Cardiac fibroblast (primary cell): ENCODE measurements at regions not wholly inside any gene's neighbourhood (a gene's known extent, or its start where the extent isn't known, plus 50 kb on each side); places are given as distances from the start of the nearest gene placed in this dataset.

Experiments
- DNase-seq, 2 donors: peaks; one replicate each; pipeline versions ENCODE4 v3.0.0 to v3.0.0-alpha.2; 2010; ENCODE audit warnings: low read depth in 2 of 2
- H3K4me3 ChIP-seq, 2 donors: replicated peaks in 1 of 2; 1 replicate in 1 of 2; 2 replicates in 1 of 2; pipeline ENCODE4 v1.5.1; 2011; ENCODE audit warnings: low read depth in 2 of 2, low read length in 2 of 2, mild to moderate bottlenecking in 2 of 2, moderate library complexity in 1 of 2
- CTCF ChIP-seq: IDR thresholded peaks from one replicate; pipeline ENCODE4 v1.5.1; 2011; ENCODE audit warnings: low read depth, mild to moderate bottlenecking, low read length, inconsistent platforms

GRCh38 chr2:65831509-65831908 is 399.1 kb upstream of the SPRED2 start:
- TF ChIP-seq CTCF, result no peak
- no peak overlapping the region for H3K4me3 ChIP-seq
- DNase-seq, result no peak

- no peak for DNase-seq
- no peak for TF ChIP-seq CTCF
- no peak overlapping the region for H3K4me3 ChIP-seq
Observed at GRCh38 chr2:65826567-65826966, 394.2 kb upstream of the SPRED2 start.

- DNase-seq, result no peak
- no peak overlapping the region for H3K4me3 ChIP-seq
- TF ChIP-seq CTCF, result no peak
Observed at GRCh38 chr2:65823511-65823910, 391.1 kb upstream of the SPRED2 start.

- TF ChIP-seq CTCF, result no peak
- H3K4me3 ChIP-seq, result no peak overlapping the region
- DNase-seq, result no peak
Observed at GRCh38 chr2:65820454-65820853, 388.1 kb upstream of the SPRED2 start.

GRCh38 chr2:65819963-65820362 is 387.6 kb upstream of the SPRED2 start:
- no peak for DNase-seq
- no peak for TF ChIP-seq CTCF
- H3K4me3 ChIP-seq, result no peak overlapping the region

GRCh38 chr2:65818873-65819451 is 386.6 kb upstream of the SPRED2 start:
- DNase-seq, result no peak
- TF ChIP-seq CTCF, result no peak
- H3K4me3 ChIP-seq, result no peak overlapping the region

- no peak overlapping the region for H3K4me3 ChIP-seq
- TF ChIP-seq CTCF, result no peak
- DNase-seq, result no peak
Observed at GRCh38 chr2:65813631-65814173, 381.3 kb upstream of the SPRED2 start.
